Type B pancreatic cell (in vitro differentiated cells): ENCODE measurements at regions not wholly inside any gene's neighbourhood (a gene's known extent, or its start where the extent isn't known, plus 50 kb on each side); places are given as distances from the start of the nearest gene placed in this dataset.

Experiments used
- DNase-seq: peaks from one replicate; pipeline ENCODE4 v3.0.0; 2021; ENCODE audit warnings: mixed read lengths; ENCODE audit not compliant: unreplicated experiment; ENCODE audit errors: extremely low spot score
- H3K27ac Mint-ChIP-seq: 2 replicates; pipeline ENCODE4 v1.8.0; 2021; ENCODE audit warnings: mild to moderate bottlenecking, mixed read lengths
- H3K27me3 Mint-ChIP-seq: 2 replicates; pipeline ENCODE4 v1.8.0; 2021; ENCODE audit warnings: mixed read lengths
- H3K36me3 Mint-ChIP-seq: 2 replicates; pipeline ENCODE4 v1.8.0; 2021; ENCODE audit warnings: mixed read lengths
- H3K4me1 Mint-ChIP-seq: one replicate; pipeline ENCODE4 v1.8.0; 2021; ENCODE audit warnings: mixed read lengths; ENCODE audit not compliant: unreplicated experiment
- H3K4me3 Mint-ChIP-seq: 2 replicates; pipeline ENCODE4 v1.8.0; 2021; ENCODE audit warnings: mild to moderate bottlenecking, mixed read lengths
- H3K9me3 Mint-ChIP-seq: 2 replicates; pipeline ENCODE4 v1.8.0; 2021; ENCODE audit warnings: mixed read lengths
- CTCF ChIP-seq: fragments of 200-600 bp; sonication (generic); conservative IDR thresholded peaks from 2 replicates; pipeline ENCODE4 v1.5.0; 2021; ENCODE audit warnings: antibody characterized with exemption, mild to moderate bottlenecking

GRCh38 chr4:17204908-17205307 is 306.5 kb upstream of the LDB2 start:
- Mint-ChIP-seq H3K4me3 (no peak overlapping the region), H3K4me1 (no peaks in the 10 kb centered on the region), H3K27ac (no peak overlapping the region), H3K27me3 (peaks cover 6% of the 10 kb centered on the region), H3K36me3 (no peaks in the 10 kb centered on the region), H3K9me3 (peaks cover 3% of the 10 kb centered on the region)
- no peak for DNase-seq
- TF ChIP-seq CTCF: no peak

- Mint-ChIP-seq H3K4me1 (no peaks in the 10 kb centered on the region), H3K27ac (no peak overlapping the region), H3K36me3 (no peaks in the 10 kb centered on the region), H3K9me3 (peaks cover 5% of the 10 kb centered on the region), H3K4me3 (no peak overlapping the region), H3K27me3 (peaks cover 6% of the 10 kb centered on the region)
- no peak for TF ChIP-seq CTCF
- no peak for DNase-seq
Measured at GRCh38 chr4:17203797-17204196, 305.4 kb upstream of the LDB2 start.

- Mint-ChIP-seq H3K4me1 (no peaks in the 10 kb centered on the region), H3K4me3 (no peak overlapping the region), H3K27ac (no peak overlapping the region), H3K27me3 (no peaks in the 10 kb centered on the region), H3K36me3 (no peaks in the 10 kb centered on the region), H3K9me3 (peaks cover 5% of the 10 kb centered on the region)
- no peak for DNase-seq
- no peak for TF ChIP-seq CTCF
Measured at GRCh38 chr4:17197070-17197469, 298.6 kb upstream of the LDB2 start.

GRCh38 chr4:17195461-17196275 is 297.2 kb upstream of the LDB2 start:
- H3K36me3 Mint-ChIP-seq: no peaks in the 10 kb centered on the region
- H3K4me1 Mint-ChIP-seq: no peaks in the 10 kb centered on the region
- no peak for TF ChIP-seq CTCF
- peaks cover 6% of the 10 kb centered on the region for H3K9me3 Mint-ChIP-seq
- H3K27ac Mint-ChIP-seq: no peak overlapping the region
- DNase-seq: no peak
- H3K4me3 Mint-ChIP-seq: no peak overlapping the region
- no peaks in the 10 kb centered on the region for H3K27me3 Mint-ChIP-seq

- H3K36me3 Mint-ChIP-seq: no peaks in the 10 kb centered on the region
- no peak for DNase-seq
- no peak for TF ChIP-seq CTCF
- peaks cover 11% of the 10 kb centered on the region for H3K9me3 Mint-ChIP-seq
- H3K4me3 Mint-ChIP-seq: no peak overlapping the region
- H3K4me1 Mint-ChIP-seq: peaks cover 5% of the 10 kb centered on the region
- no peaks in the 10 kb centered on the region for H3K27me3 Mint-ChIP-seq
- H3K27ac Mint-ChIP-seq: no peak overlapping the region
Measured at GRCh38 chr4:17194586-17194985, 296.1 kb upstream of the LDB2 start.

GRCh38 chr4:17189759-17190158 is 291.3 kb upstream of the LDB2 start:
- peaks cover 30% of the 10 kb centered on the region for H3K4me1 Mint-ChIP-seq
- H3K4me3 Mint-ChIP-seq: no peak overlapping the region
- H3K36me3 Mint-ChIP-seq: no peaks in the 10 kb centered on the region
- H3K9me3 Mint-ChIP-seq: peaks cover 11% of the 10 kb centered on the region
- no peak for TF ChIP-seq CTCF
- H3K27ac Mint-ChIP-seq: no peak overlapping the region
- DNase-seq: no peak
- H3K27me3 Mint-ChIP-seq: no peaks in the 10 kb centered on the region
